GM12875 (cell line): ENCODE measurements at regions not wholly inside any gene's neighbourhood (a gene's known extent, or its start where the extent isn't known, plus 50 kb on each side); places are given as distances from the start of the nearest gene placed in this dataset.

Experiments used
- H3K4me3 ChIP-seq: one replicate; pipeline ENCODE4 v1.5.1; 2011; ENCODE audit warnings: low read depth, low read length, control low read depth
- CTCF ChIP-seq: IDR thresholded peaks from 2 replicates; pipeline ENCODE4 v1.5.1; 2011; ENCODE audit warnings: low read depth, mild to moderate bottlenecking, control low read depth, inconsistent platforms, low read length, moderate library complexity, borderline replicate concordance; ENCODE audit not compliant: insufficient read depth

DNA sequence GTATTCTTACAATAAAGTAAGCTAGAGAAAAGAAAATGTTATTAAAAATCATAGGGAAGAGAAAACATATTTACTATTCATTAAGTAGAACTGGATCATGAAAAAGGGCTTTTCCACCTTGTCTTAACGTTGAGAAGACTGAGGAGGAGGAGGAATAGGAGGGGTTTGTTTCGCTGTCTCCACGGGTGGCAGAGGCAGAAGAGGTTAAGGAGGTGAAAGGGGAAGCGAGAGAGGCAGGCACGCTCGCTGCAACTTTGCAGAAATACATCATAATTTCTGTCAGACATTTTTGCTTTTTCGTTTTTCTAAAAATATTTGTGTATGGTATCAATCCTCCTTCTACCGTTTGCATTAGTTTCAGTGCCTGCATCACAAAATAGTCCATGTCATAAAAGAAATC, 2375.1 kb upstream of the AGA start:
- no peak overlapping the region for H3K4me3 ChIP-seq
- TF ChIP-seq CTCF, result no peak

DNA sequence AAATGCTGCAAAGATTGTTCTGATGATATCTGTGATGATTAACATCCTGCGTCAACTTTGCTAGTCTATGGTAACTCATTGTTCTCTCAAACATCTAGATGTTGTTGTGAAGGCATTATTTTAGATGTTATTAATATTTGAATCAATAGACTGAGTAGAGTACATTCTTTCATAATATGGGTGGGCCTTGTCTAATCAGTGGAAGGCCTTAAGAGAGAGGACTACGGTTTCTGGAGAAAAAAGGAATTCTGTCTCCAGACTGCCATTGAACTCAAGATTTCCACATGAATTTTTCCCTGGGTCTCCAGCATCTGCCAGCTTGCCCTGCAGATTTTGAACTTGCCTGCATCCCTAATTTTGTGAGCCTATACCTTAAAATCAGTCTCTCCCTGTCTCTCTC, 2381.1 kb upstream of the AGA start:
- no peak for TF ChIP-seq CTCF
- H3K4me3 ChIP-seq, result no peak overlapping the region

DNA sequence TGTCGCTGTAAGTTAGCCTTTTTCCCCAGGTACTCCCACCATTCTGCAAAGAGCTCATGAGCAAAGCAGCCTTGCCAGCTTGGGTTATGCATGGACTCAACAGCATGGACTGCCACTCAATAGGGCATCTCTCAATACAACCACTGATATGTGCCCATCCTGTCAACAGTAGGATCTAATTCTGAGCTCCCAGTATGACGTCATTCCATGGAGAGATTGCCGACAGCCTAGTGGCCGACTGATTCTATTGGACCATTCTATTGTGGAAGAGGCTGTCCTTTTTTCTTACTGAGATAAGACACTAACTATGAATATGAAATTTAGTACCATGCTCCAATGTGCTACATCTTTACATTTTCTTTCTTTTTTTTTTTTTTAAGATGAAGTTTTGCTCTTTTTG, 2389.0 kb upstream of the AGA start:
- no peak for TF ChIP-seq CTCF
- no peak overlapping the region for H3K4me3 ChIP-seq

DNA sequence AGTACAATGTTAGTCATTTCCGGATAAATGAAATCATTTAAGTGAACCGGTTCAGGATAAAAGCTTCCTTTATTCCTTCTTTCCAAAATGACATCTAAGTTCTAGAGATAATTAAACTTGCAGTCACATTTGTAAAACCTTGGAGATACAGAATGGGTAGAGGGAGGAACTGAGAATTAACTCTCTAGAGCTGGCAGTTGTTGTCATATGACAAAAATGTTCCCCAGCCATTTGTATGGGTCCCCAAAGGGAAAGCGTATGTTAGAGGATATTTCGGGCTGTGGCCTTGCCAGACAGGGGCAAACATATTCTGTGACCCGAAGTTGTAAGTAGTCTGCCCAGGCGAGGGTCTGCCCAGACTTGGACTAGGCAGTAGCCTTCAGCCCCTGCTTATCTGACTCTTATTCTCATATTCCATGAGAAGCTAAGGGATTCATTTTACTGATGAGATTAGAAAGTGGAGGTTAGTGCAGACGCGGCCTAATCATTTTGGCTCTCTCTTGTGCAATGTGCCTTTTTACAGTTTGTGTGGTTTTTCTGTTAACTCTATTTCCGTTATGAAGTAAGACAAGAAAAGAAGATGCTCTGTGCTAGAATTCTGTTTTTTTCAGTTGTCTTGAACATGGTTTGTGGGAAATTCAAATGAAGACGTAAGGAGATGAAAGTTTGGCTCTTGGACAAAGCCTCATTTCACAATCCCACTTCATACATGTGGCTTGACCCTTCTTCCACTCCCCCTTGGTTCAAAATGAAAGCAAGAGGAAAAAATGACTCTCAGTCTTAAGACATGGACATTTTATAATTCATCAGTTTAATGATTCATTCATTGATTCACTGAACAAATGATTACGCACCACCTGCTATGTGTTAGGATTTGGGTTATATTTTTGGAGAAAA, 2394.2 kb upstream of the AGA start:
- H3K4me3 ChIP-seq, result no peak overlapping the region
- TF ChIP-seq CTCF, result no peak

DNA sequence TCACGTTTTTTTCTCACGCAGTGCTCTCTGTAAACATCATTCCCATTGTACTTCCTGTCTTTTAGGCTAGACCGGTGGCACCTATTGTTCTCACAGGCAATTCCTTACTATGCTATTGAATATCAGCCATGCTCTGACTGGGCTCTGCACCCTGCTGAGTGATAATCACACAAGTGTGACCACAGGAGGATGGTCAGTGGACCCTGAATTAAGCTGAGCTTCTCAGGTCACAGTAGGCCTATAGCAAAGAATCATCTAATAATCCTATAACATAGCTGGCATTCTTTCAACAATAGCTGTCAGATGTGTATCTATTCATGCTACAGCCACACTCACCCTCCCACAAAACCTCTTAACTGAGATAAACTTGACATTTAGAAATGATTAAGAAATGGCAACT, 2399.8 kb upstream of the TENM3 start:
- H3K4me3 ChIP-seq, result no peak overlapping the region
- TF ChIP-seq CTCF, result no peak

DNA sequence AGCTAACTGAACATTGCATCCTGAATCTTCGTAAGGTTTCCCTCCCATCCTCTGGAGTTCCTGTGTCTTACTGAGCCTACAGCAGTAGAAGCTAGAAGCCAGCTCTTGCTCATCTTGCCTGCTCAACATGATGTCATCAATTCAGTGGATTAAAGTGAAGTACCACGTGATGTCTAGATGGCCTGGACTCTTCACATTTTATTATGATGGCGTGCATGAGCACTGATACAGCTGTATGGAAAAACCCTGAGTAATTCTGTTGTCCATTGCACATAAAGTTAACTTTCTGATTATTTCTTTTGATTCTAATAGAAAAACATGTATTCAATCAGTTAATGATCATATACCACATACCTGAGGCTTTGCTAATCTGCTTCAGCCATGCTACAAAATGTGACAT, 2387.7 kb upstream of the TENM3 start:
- TF ChIP-seq CTCF, result no peak
- H3K4me3 ChIP-seq, result no peak overlapping the region

GRCh38 chr4:179858221-179858620, 2385.0 kb upstream of the TENM3 start:
- no peak overlapping the region for H3K4me3 ChIP-seq
- TF ChIP-seq CTCF, result no peak
